Keratinocyte (primary cell): ENCODE measurements at regions not wholly inside any gene's neighbourhood (a gene's known extent, or its start where the extent isn't known, plus 50 kb on each side); places are given as distances from the start of the nearest gene placed in this dataset.

Source experiments
- DNase-seq: peaks from one replicate; pipeline ENCODE4 v3.0.0-alpha.2; 2011; ENCODE audit warnings: low read depth, missing footprints, low spot score
- FAIRE-seq: peaks from 2 replicates; lab custom pipeline; 2011; peaks lifted over from hg19 to GRCh38; lab: Jason Lieb, UNC
- H2AFZ ChIP-seq: 2 replicates; pipeline ENCODE4 v1.6.0; 2012; ENCODE audit warnings: low read length, control low read depth, inconsistent platforms; ENCODE audit not compliant: control insufficient read depth
- H3K27ac ChIP-seq: 2 replicates; pipeline ENCODE4 v1.5.1; 2011; ENCODE audit warnings: low read length; ENCODE audit not compliant: control insufficient read depth, insufficient read depth
- H3K27me3 ChIP-seq: 3 replicates; pipeline ENCODE4 v1.6.0; 2011; ENCODE audit warnings: low read length; ENCODE audit not compliant: control insufficient read depth, insufficient read depth; ENCODE audit errors: extremely low read depth
- H3K36me3 ChIP-seq, 2 experiments: 2 replicates in 1 of 2; 3 replicates in 1 of 2; pipeline ENCODE4 v1.5.1; 2011; ENCODE audit warnings: low read length in 2 of 2, mild to moderate bottlenecking in 1 of 2; ENCODE audit not compliant: control insufficient read depth in 2 of 2, insufficient read depth in 2 of 2; ENCODE audit errors: extremely low read depth in 1 of 2
- H3K4me1 ChIP-seq: 3 replicates; pipeline ENCODE4 v1.5.1; 2011; ENCODE audit warnings: low read length; ENCODE audit not compliant: control insufficient read depth, insufficient read depth; ENCODE audit errors: extremely low read depth
- H3K4me2 ChIP-seq: 3 replicates; pipeline ENCODE4 v1.6.0; 2011; ENCODE audit warnings: low read depth, low read length; ENCODE audit not compliant: control insufficient read depth, insufficient read depth; ENCODE audit errors: extremely low read depth
- H3K4me3 ChIP-seq, 3 experiments: fragments of 200-600 bp in 1 of 3; sonication (generic) in 1 of 3; 2 replicates in 2 of 3; 3 replicates in 1 of 3; pipeline ENCODE4 v1.5.1; 2011 to 2016; ENCODE audit warnings: low read length in 3 of 3, mild to moderate bottlenecking in 3 of 3, control low read depth in 2 of 3, inconsistent platforms in 1 of 3, low read depth in 1 of 3, mixed read lengths in 1 of 3, mixed run types in 1 of 3, moderate library complexity in 1 of 3; ENCODE audit not compliant: control insufficient read depth in 2 of 3, insufficient read depth in 2 of 3; ENCODE audit errors: extremely low read depth in 1 of 3
- H3K79me2 ChIP-seq: 2 replicates; pipeline ENCODE4 v1.6.0; 2012; ENCODE audit warnings: low read length; ENCODE audit not compliant: control insufficient read depth, insufficient read depth
- H3K9ac ChIP-seq: 3 replicates; pipeline ENCODE4 v1.6.0; 2011; ENCODE audit warnings: low read length; ENCODE audit not compliant: control insufficient read depth, insufficient read depth; ENCODE audit errors: extremely low read depth
- H3K9me1 ChIP-seq: 3 replicates; pipeline ENCODE4 v1.6.0; 2011; ENCODE audit warnings: low read length; ENCODE audit not compliant: control insufficient read depth, insufficient read depth; ENCODE audit errors: extremely low read depth
- H3K9me3 ChIP-seq: 2 replicates; pipeline ENCODE4 v1.5.1; 2012; ENCODE audit warnings: low read depth, low read length; ENCODE audit not compliant: control insufficient read depth
- H4K20me1 ChIP-seq: 3 replicates; pipeline ENCODE4 v1.6.0; 2011; ENCODE audit warnings: low read length; ENCODE audit not compliant: control insufficient read depth, insufficient read depth; ENCODE audit errors: extremely low read depth
- EZH2 ChIP-seq: IDR thresholded peaks from one replicate; pipeline ENCODE4 v1.6.1; 2012; ENCODE audit warnings: inconsistent platforms, mild to moderate bottlenecking, low read length, moderate library complexity
- dilution Hi-C: fragments of 300-500 bp; cut with MboI; formaldehyde crosslinking; loops from one replicate; pipeline ENCODE4 v1.7.0; 2020; ENCODE audit warnings: low sequenced_read_pairs; ENCODE audit not compliant: extremely low pct_ligation_motif_present
- TF ChIP-seq, protein P1 (sequence below), 3 experiments: IDR thresholded peaks in 1 of 3; conservative IDR thresholded peaks in 1 of 3; optimal IDR thresholded peaks in 1 of 3; 2 replicates in 2 of 3; 3 replicates in 1 of 3; pipeline versions ENCODE3 to v1.5.1; 2011; ENCODE audit warnings: low read length in 3 of 3, mild to moderate bottlenecking in 3 of 3, moderate library complexity in 2 of 3, control low read depth in 1 of 3, inconsistent platforms in 1 of 3; ENCODE audit not compliant: insufficient read depth in 2 of 3; ENCODE audit errors: extremely low read depth in 1 of 3

DNA sequence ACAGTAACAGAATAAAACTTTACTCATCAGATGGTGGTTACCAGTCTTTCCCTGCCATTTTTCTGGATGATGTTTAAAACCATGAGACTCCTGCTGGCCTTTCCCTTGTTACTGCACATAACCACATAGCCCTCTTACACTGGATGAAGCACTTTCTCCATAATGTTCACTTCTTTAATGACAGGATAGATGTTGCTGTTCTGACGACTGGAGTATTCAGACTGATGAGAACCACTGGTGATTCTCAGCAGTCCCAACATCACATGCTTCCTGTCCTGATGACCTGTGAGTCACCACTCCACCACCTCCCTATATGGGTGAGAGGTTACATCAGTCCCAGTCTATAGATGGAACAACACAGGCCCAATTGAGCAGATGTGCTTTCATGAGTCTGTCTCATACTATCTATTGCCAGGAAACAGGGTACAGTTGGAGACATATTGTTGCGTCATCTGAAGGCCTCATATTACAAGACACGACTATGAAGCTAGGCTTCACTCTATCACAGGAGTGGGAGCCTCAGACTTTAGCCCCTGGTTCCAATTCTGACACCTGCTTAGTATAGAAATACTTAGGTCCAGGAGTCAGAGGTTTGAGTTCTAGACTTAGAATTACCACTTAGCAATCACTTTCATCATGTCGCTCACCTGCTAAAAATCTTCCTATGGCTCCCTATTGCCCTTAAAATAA is 145.7 kb upstream of the KLF7 start:
- peak; percentile 99 for FAIRE-seq
- Histone ChIP-seq H3K27ac (peak overlapping the region; percentile 70), H3K27me3 (no peaks in the 10 kb centered on the region)

DNA sequence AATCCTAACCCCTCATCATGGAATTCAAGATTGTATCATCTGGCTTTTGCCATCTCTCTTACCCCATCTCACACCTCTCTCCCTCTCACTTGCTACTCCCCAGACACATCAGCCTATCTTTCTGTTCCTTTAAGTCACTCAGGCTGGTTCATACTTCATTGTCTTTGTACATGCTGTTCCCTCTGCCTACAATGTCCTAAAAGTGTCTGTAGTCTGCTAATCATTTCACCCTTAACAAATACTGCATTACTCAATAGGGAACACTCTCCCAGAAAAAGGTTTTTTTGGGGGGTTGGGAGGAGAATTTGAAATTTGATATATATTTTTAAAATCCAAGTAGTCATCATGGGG is 146.2 kb upstream of the KLF7 start:
- dilution Hi-C loops: no loop called here
- H3K79me2 ChIP-seq: no peaks in the 10 kb centered on the region
- H4K20me1 ChIP-seq: no peaks in the 10 kb centered on the region
- TF ChIP-seq, protein P1, sequence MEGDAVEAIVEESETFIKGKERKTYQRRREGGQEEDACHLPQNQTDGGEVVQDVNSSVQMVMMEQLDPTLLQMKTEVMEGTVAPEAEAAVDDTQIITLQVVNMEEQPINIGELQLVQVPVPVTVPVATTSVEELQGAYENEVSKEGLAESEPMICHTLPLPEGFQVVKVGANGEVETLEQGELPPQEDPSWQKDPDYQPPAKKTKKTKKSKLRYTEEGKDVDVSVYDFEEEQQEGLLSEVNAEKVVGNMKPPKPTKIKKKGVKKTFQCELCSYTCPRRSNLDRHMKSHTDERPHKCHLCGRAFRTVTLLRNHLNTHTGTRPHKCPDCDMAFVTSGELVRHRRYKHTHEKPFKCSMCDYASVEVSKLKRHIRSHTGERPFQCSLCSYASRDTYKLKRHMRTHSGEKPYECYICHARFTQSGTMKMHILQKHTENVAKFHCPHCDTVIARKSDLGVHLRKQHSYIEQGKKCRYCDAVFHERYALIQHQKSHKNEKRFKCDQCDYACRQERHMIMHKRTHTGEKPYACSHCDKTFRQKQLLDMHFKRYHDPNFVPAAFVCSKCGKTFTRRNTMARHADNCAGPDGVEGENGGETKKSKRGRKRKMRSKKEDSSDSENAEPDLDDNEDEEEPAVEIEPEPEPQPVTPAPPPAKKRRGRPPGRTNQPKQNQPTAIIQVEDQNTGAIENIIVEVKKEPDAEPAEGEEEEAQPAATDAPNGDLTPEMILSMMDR (optimal IDR thresholded peaks at IDR 0.05 in 1 of 3, IDR thresholded peaks at IDR 0.05 in 1 of 3, conservative IDR thresholded peaks at IDR 0.05 in 1 of 3; ENCODE audit: extremely low read depth in 1 of 3, insufficient read depth in 2 of 3, low read length in 3 of 3): no peak
- no peak for TF ChIP-seq EZH2
- H3K4me3 ChIP-seq: no peak overlapping the region
- H3K27me3 ChIP-seq: no peaks in the 10 kb centered on the region
- no peak for FAIRE-seq
- no peak for DNase-seq
- no peaks in the 10 kb centered on the region for H3K9me3 ChIP-seq
- no peak overlapping the region for H3K9ac ChIP-seq
- H3K4me1 ChIP-seq: peaks cover 23% of the 10 kb centered on the region
- H2AFZ ChIP-seq: no peak overlapping the region
- H3K4me2 ChIP-seq: no peak overlapping the region
- no peaks in the 10 kb centered on the region for H3K9me1 ChIP-seq
- H3K36me3 ChIP-seq: no peaks in the 10 kb centered on the region
- H3K27ac ChIP-seq: peak overlapping the region; percentile 70

More for the DNA sequence above, 145.7 kb upstream of the KLF7 start:
- DNase-seq: peak; percentile 55
- Histone ChIP-seq H3K9me1 (no peaks in the 10 kb centered on the region), H3K4me2 (peak overlapping the region; percentile 9), H4K20me1 (no peaks in the 10 kb centered on the region), H3K9me3 (no peaks in the 10 kb centered on the region), H3K4me3 (no peak overlapping the region), H3K36me3 (no peaks in the 10 kb centered on the region), H3K9ac (peak overlapping the region; percentile 14), H3K4me1 (peaks cover 21% of the 10 kb centered on the region), H3K79me2 (no peaks in the 10 kb centered on the region), H2AFZ (no peak overlapping the region)
- TF ChIP-seq, protein P1 (optimal IDR thresholded peaks at IDR 0.05 in 1 of 3, IDR thresholded peaks at IDR 0.05 in 1 of 3, conservative IDR thresholded peaks at IDR 0.05 in 1 of 3; ENCODE audit: extremely low read depth in 1 of 3, insufficient read depth in 2 of 3, low read length in 3 of 3): peak in 2 of 3 experiments; percentile 3 to 8
- no peak for TF ChIP-seq EZH2
- dilution Hi-C loops: no loop called here
